ENCODE measurements at regions not wholly inside any gene's neighbourhood (a gene's known extent, or its start where the extent isn't known, plus 50 kb on each side); places are given as distances from the start of the nearest gene placed in this dataset.

GRCh38 chr7:124369310-124369709 is 336.4 kb upstream of the TMEM229A start:
- TF ChIP-seq, protein P1, sequence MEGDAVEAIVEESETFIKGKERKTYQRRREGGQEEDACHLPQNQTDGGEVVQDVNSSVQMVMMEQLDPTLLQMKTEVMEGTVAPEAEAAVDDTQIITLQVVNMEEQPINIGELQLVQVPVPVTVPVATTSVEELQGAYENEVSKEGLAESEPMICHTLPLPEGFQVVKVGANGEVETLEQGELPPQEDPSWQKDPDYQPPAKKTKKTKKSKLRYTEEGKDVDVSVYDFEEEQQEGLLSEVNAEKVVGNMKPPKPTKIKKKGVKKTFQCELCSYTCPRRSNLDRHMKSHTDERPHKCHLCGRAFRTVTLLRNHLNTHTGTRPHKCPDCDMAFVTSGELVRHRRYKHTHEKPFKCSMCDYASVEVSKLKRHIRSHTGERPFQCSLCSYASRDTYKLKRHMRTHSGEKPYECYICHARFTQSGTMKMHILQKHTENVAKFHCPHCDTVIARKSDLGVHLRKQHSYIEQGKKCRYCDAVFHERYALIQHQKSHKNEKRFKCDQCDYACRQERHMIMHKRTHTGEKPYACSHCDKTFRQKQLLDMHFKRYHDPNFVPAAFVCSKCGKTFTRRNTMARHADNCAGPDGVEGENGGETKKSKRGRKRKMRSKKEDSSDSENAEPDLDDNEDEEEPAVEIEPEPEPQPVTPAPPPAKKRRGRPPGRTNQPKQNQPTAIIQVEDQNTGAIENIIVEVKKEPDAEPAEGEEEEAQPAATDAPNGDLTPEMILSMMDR (IDR thresholded peaks at IDR 0.05): no peak
- no peak for TF ChIP-seq POLR2A (IDR thresholded peaks at IDR 0.05)

Measured in lower leg skin (tissue), 3 donors.